ENCODE measurements at regions not wholly inside any gene's neighbourhood (a gene's known extent, or its start where the extent isn't known, plus 50 kb on each side); places are given as distances from the start of the nearest gene placed in this dataset.

- DNase-seq (no peak), ATAC-seq (no peak)
- no peaks in the 10 kb centered on the region for H3K4me1 ChIP-seq
- H3K27ac ChIP-seq = no peak overlapping the region
- H3K4me3 ChIP-seq = no peak overlapping the region
- no peaks in the 10 kb centered on the region for H3K27me3 ChIP-seq
- no peaks in the 10 kb centered on the region for H3K36me3 ChIP-seq
- no peak for TF ChIP-seq POLR2A (IDR thresholded peaks at IDR 0.05)
- TF ChIP-seq CTCF (IDR thresholded peaks at IDR 0.05 in 4 of 5, conservative IDR thresholded peaks at IDR 0.05 in 1 of 5) = no peak
- intact Hi-C loops (cut with DNase I; ENCODE audit: low total_unique reads) (no loop called here), in situ Hi-C loops (cut with MboI; ENCODE audit: low sequenced_read_pairs in 4 of 4) (no loop called here)
- no peaks in the 10 kb centered on the region for H3K9me3 ChIP-seq
Observed at GRCh38 chr20:57802765-57803507, 93.1 kb upstream of the PMEPA1 start.

GRCh38 chr20:57801581-57801980, 91.8 kb upstream of the PMEPA1 start:
- no peak for TF ChIP-seq CTCF (IDR thresholded peaks at IDR 0.05 in 4 of 5, conservative IDR thresholded peaks at IDR 0.05 in 1 of 5)
- no peak for TF ChIP-seq POLR2A (IDR thresholded peaks at IDR 0.05)
- in situ Hi-C loops (cut with MboI; ENCODE audit: low sequenced_read_pairs in 4 of 4) (no loop called here), intact Hi-C loops (cut with DNase I; ENCODE audit: low total_unique reads) (no loop called here)
- H3K4me3 ChIP-seq = no peak overlapping the region
- no peaks in the 10 kb centered on the region for H3K27me3 ChIP-seq
- H3K9me3 ChIP-seq = no peaks in the 10 kb centered on the region
- H3K27ac ChIP-seq = no peak overlapping the region
- no peaks in the 10 kb centered on the region for H3K36me3 ChIP-seq
- DNase-seq (no peak), ATAC-seq (no peak)
- H3K4me1 ChIP-seq = no peaks in the 10 kb centered on the region

- intact Hi-C loops (cut with DNase I; ENCODE audit: low total_unique reads) (no loop called here), in situ Hi-C loops (cut with MboI; ENCODE audit: low sequenced_read_pairs in 4 of 4) (no loop called here)
- H3K9me3 ChIP-seq = no peaks in the 10 kb centered on the region
- no peaks in the 10 kb centered on the region for H3K4me1 ChIP-seq
- H3K36me3 ChIP-seq = no peaks in the 10 kb centered on the region
- ATAC-seq = no peak
- no peak overlapping the region for H3K4me3 ChIP-seq
- TF ChIP-seq CTCF (IDR thresholded peaks at IDR 0.05 in 4 of 5, conservative IDR thresholded peaks at IDR 0.05 in 1 of 5) (no peak), POLR2A (IDR thresholded peaks at IDR 0.05) (no peak)
- no peaks in the 10 kb centered on the region for H3K27me3 ChIP-seq
- no peak overlapping the region for H3K27ac ChIP-seq
- DNase-seq = no peak
Observed at GRCh38 chr20:57800791-57801430, 91.1 kb upstream of the PMEPA1 start.

- no peak overlapping the region for H3K4me3 ChIP-seq
- no peak for ATAC-seq
- TF ChIP-seq CTCF (IDR thresholded peaks at IDR 0.05 in 4 of 5, conservative IDR thresholded peaks at IDR 0.05 in 1 of 5) (no peak), POLR2A (IDR thresholded peaks at IDR 0.05) (no peak)
- no peaks in the 10 kb centered on the region for H3K27me3 ChIP-seq
- intact Hi-C loops (cut with DNase I; ENCODE audit: low total_unique reads) (no loop called here), in situ Hi-C loops (cut with MboI; ENCODE audit: low sequenced_read_pairs in 4 of 4) (loop anchor here in 1 of 4 donors (25.0 kb wide), 1 partner anchor 90 kb away; no protein-coding TSS in a partner anchor)
- no peaks in the 10 kb centered on the region for H3K9me3 ChIP-seq
- no peak for DNase-seq
- no peaks in the 10 kb centered on the region for H3K36me3 ChIP-seq
- H3K27ac ChIP-seq = no peak overlapping the region
- no peaks in the 10 kb centered on the region for H3K4me1 ChIP-seq
Observed at GRCh38 chr20:57797401-57797800, 87.6 kb upstream of the PMEPA1 start.
